ENCODE measurements at regions not wholly inside any gene's neighbourhood (a gene's known extent, or its start where the extent isn't known, plus 50 kb on each side); places are given as distances from the start of the nearest gene placed in this dataset.

GRCh38 chr12:115597157-115597712 lies 680.3 kb downstream of the MED13L start:
- H3K4me3 ChIP-seq (ENCODE audit: low read depth in 1 of 2, low read length in 2 of 2): no peak overlapping the region
- no peak overlapping the region for H3K9ac ChIP-seq (ENCODE audit: low read depth in 1 of 2, low read length in 2 of 2)
- H3K4me1 ChIP-seq (ENCODE audit: control insufficient read depth in 1 of 2, insufficient read depth in 2 of 2, low read length in 2 of 2): peaks cover 3 to 7% of the 10 kb centered on the region in 2 donors
- no peaks in the 10 kb centered on the region for H3K36me3 ChIP-seq (ENCODE audit: control insufficient read depth in 1 of 2, insufficient read depth in 2 of 2, low read length in 2 of 2)
- no peaks in the 10 kb centered on the region for H3K9me3 ChIP-seq (ENCODE audit: control insufficient read depth in 1 of 2, low read length in 2 of 2)
- H3K27me3 ChIP-seq (ENCODE audit: control insufficient read depth in 1 of 2, insufficient read depth in 2 of 2, low read length in 2 of 2): no peaks in the 10 kb centered on the region
- no peak overlapping the region for H3K27ac ChIP-seq (ENCODE audit: low read depth, low read length)

- peaks cover 0 to 5% of the 10 kb centered on the region in 2 donors for H3K4me1 ChIP-seq (ENCODE audit: control insufficient read depth in 1 of 2, insufficient read depth in 2 of 2, low read length in 2 of 2)
- no peaks in the 10 kb centered on the region for H3K36me3 ChIP-seq (ENCODE audit: control insufficient read depth in 1 of 2, insufficient read depth in 2 of 2, low read length in 2 of 2)
- H3K9ac ChIP-seq (ENCODE audit: low read depth in 1 of 2, low read length in 2 of 2): no peak overlapping the region
- peaks cover 0 to 3% of the 10 kb centered on the region in 2 donors for H3K9me3 ChIP-seq (ENCODE audit: control insufficient read depth in 1 of 2, low read length in 2 of 2)
- H3K27me3 ChIP-seq (ENCODE audit: control insufficient read depth in 1 of 2, insufficient read depth in 2 of 2, low read length in 2 of 2): no peaks in the 10 kb centered on the region
- H3K27ac ChIP-seq (ENCODE audit: low read depth, low read length): no peak overlapping the region
- H3K4me3 ChIP-seq (ENCODE audit: low read depth in 1 of 2, low read length in 2 of 2): no peak overlapping the region
Measured at GRCh38 chr12:115588131-115588530, 689.4 kb downstream of the MED13L start.

GRCh38 chr12:115584156-115584555 lies 693.3 kb downstream of the MED13L start:
- Histone ChIP-seq H3K9me3 (ENCODE audit: control insufficient read depth in 1 of 2, low read length in 2 of 2) (peaks cover 0 to 3% of the 10 kb centered on the region in 2 donors), H3K27ac (ENCODE audit: low read depth, low read length) (no peak overlapping the region), H3K4me3 (ENCODE audit: low read depth in 1 of 2, low read length in 2 of 2) (no peak overlapping the region)

GRCh38 chr12:115583591-115583990 lies 693.9 kb downstream of the MED13L start:
- Histone ChIP-seq H3K9ac (ENCODE audit: low read depth in 1 of 2, low read length in 2 of 2) (no peak overlapping the region), H3K27me3 (ENCODE audit: control insufficient read depth in 1 of 2, insufficient read depth in 2 of 2, low read length in 2 of 2) (no peaks in the 10 kb centered on the region), H3K9me3 (ENCODE audit: control insufficient read depth in 1 of 2, low read length in 2 of 2) (peaks cover 0 to 3% of the 10 kb centered on the region in 2 donors), H3K27ac (ENCODE audit: low read depth, low read length) (no peak overlapping the region), H3K4me1 (ENCODE audit: control insufficient read depth in 1 of 2, insufficient read depth in 2 of 2, low read length in 2 of 2) (no peaks in the 10 kb centered on the region), H3K4me3 (ENCODE audit: low read depth in 1 of 2, low read length in 2 of 2) (no peak overlapping the region), H3K36me3 (ENCODE audit: control insufficient read depth in 1 of 2, insufficient read depth in 2 of 2, low read length in 2 of 2) (no peaks in the 10 kb centered on the region)

More at GRCh38 chr12:115584156-115584555, 693.3 kb downstream of the MED13L start:
- Histone ChIP-seq H3K36me3 (ENCODE audit: control insufficient read depth in 1 of 2, insufficient read depth in 2 of 2, low read length in 2 of 2) (no peaks in the 10 kb centered on the region), H3K9ac (ENCODE audit: low read depth in 1 of 2, low read length in 2 of 2) (no peak overlapping the region), H3K27me3 (ENCODE audit: control insufficient read depth in 1 of 2, insufficient read depth in 2 of 2, low read length in 2 of 2) (no peaks in the 10 kb centered on the region), H3K4me1 (ENCODE audit: control insufficient read depth in 1 of 2, insufficient read depth in 2 of 2, low read length in 2 of 2) (no peaks in the 10 kb centered on the region)

GRCh38 chr12:115577401-115577800 lies 700.1 kb downstream of the MED13L start:
- Histone ChIP-seq H3K27ac (ENCODE audit: low read depth, low read length) (no peak overlapping the region), H3K4me1 (ENCODE audit: control insufficient read depth in 1 of 2, insufficient read depth in 2 of 2, low read length in 2 of 2) (no peaks in the 10 kb centered on the region), H3K4me3 (ENCODE audit: low read depth in 1 of 2, low read length in 2 of 2) (no peak overlapping the region), H3K36me3 (ENCODE audit: control insufficient read depth in 1 of 2, insufficient read depth in 2 of 2, low read length in 2 of 2) (no peaks in the 10 kb centered on the region), H3K9me3 (ENCODE audit: control insufficient read depth in 1 of 2, low read length in 2 of 2) (no peaks in the 10 kb centered on the region), H3K9ac (ENCODE audit: low read depth in 1 of 2, low read length in 2 of 2) (no peak overlapping the region), H3K27me3 (ENCODE audit: control insufficient read depth in 1 of 2, insufficient read depth in 2 of 2, low read length in 2 of 2) (no peaks in the 10 kb centered on the region)

GRCh38 chr12:115574826-115575225 lies 702.7 kb downstream of the MED13L start:
- no peaks in the 10 kb centered on the region for H3K27me3 ChIP-seq (ENCODE audit: control insufficient read depth in 1 of 2, insufficient read depth in 2 of 2, low read length in 2 of 2)
- H3K4me1 ChIP-seq (ENCODE audit: control insufficient read depth in 1 of 2, insufficient read depth in 2 of 2, low read length in 2 of 2): no peaks in the 10 kb centered on the region
- no peaks in the 10 kb centered on the region for H3K36me3 ChIP-seq (ENCODE audit: control insufficient read depth in 1 of 2, insufficient read depth in 2 of 2, low read length in 2 of 2)
- no peak overlapping the region for H3K9ac ChIP-seq (ENCODE audit: low read depth in 1 of 2, low read length in 2 of 2)
- no peak overlapping the region for H3K27ac ChIP-seq (ENCODE audit: low read depth, low read length)
- H3K4me3 ChIP-seq (ENCODE audit: low read depth in 1 of 2, low read length in 2 of 2): no peak overlapping the region
- no peaks in the 10 kb centered on the region for H3K9me3 ChIP-seq (ENCODE audit: control insufficient read depth in 1 of 2, low read length in 2 of 2)

- no peaks in the 10 kb centered on the region for H3K9me3 ChIP-seq (ENCODE audit: control insufficient read depth in 1 of 2, low read length in 2 of 2)
- H3K9ac ChIP-seq (ENCODE audit: low read depth in 1 of 2, low read length in 2 of 2): no peak overlapping the region
- no peaks in the 10 kb centered on the region for H3K36me3 ChIP-seq (ENCODE audit: control insufficient read depth in 1 of 2, insufficient read depth in 2 of 2, low read length in 2 of 2)
- H3K27ac ChIP-seq (ENCODE audit: low read depth, low read length): no peak overlapping the region
- no peak overlapping the region for H3K4me3 ChIP-seq (ENCODE audit: low read depth in 1 of 2, low read length in 2 of 2)
- no peaks in the 10 kb centered on the region for H3K27me3 ChIP-seq (ENCODE audit: control insufficient read depth in 1 of 2, insufficient read depth in 2 of 2, low read length in 2 of 2)
- H3K4me1 ChIP-seq (ENCODE audit: control insufficient read depth in 1 of 2, insufficient read depth in 2 of 2, low read length in 2 of 2): no peaks in the 10 kb centered on the region
Measured at GRCh38 chr12:115572440-115572839, 705.1 kb downstream of the MED13L start.

GRCh38 chr12:115571446-115571845 lies 706.0 kb downstream of the MED13L start:
- no peak overlapping the region for H3K4me3 ChIP-seq (ENCODE audit: low read depth in 1 of 2, low read length in 2 of 2)

GRCh38 chr12:115571027-115571426 lies 706.5 kb downstream of the MED13L start:
- Histone ChIP-seq H3K4me1 (ENCODE audit: control insufficient read depth in 1 of 2, insufficient read depth in 2 of 2, low read length in 2 of 2) (no peaks in the 10 kb centered on the region), H3K36me3 (ENCODE audit: control insufficient read depth in 1 of 2, insufficient read depth in 2 of 2, low read length in 2 of 2) (no peaks in the 10 kb centered on the region), H3K9ac (ENCODE audit: low read depth in 1 of 2, low read length in 2 of 2) (no peak overlapping the region), H3K27ac (ENCODE audit: low read depth, low read length) (no peak overlapping the region), H3K4me3 (ENCODE audit: low read depth in 1 of 2, low read length in 2 of 2) (no peak overlapping the region), H3K9me3 (ENCODE audit: control insufficient read depth in 1 of 2, low read length in 2 of 2) (no peaks in the 10 kb centered on the region), H3K27me3 (ENCODE audit: control insufficient read depth in 1 of 2, insufficient read depth in 2 of 2, low read length in 2 of 2) (no peaks in the 10 kb centered on the region)

More at GRCh38 chr12:115571446-115571845, 706.0 kb downstream of the MED13L start:
- H3K9ac ChIP-seq (ENCODE audit: low read depth in 1 of 2, low read length in 2 of 2): no peak overlapping the region
- H3K4me1 ChIP-seq (ENCODE audit: control insufficient read depth in 1 of 2, insufficient read depth in 2 of 2, low read length in 2 of 2): no peaks in the 10 kb centered on the region
- H3K27me3 ChIP-seq (ENCODE audit: control insufficient read depth in 1 of 2, insufficient read depth in 2 of 2, low read length in 2 of 2): no peaks in the 10 kb centered on the region
- H3K9me3 ChIP-seq (ENCODE audit: control insufficient read depth in 1 of 2, low read length in 2 of 2): no peaks in the 10 kb centered on the region
- H3K27ac ChIP-seq (ENCODE audit: low read depth, low read length): no peak overlapping the region
- no peaks in the 10 kb centered on the region for H3K36me3 ChIP-seq (ENCODE audit: control insufficient read depth in 1 of 2, insufficient read depth in 2 of 2, low read length in 2 of 2)

- H3K9ac ChIP-seq (ENCODE audit: low read depth in 1 of 2, low read length in 2 of 2): no peak overlapping the region
- no peaks in the 10 kb centered on the region for H3K9me3 ChIP-seq (ENCODE audit: control insufficient read depth in 1 of 2, low read length in 2 of 2)
- no peaks in the 10 kb centered on the region for H3K4me1 ChIP-seq (ENCODE audit: control insufficient read depth in 1 of 2, insufficient read depth in 2 of 2, low read length in 2 of 2)
- no peaks in the 10 kb centered on the region for H3K27me3 ChIP-seq (ENCODE audit: control insufficient read depth in 1 of 2, insufficient read depth in 2 of 2, low read length in 2 of 2)
- H3K4me3 ChIP-seq (ENCODE audit: low read depth in 1 of 2, low read length in 2 of 2): no peak overlapping the region
- no peaks in the 10 kb centered on the region for H3K36me3 ChIP-seq (ENCODE audit: control insufficient read depth in 1 of 2, insufficient read depth in 2 of 2, low read length in 2 of 2)
- no peak overlapping the region for H3K27ac ChIP-seq (ENCODE audit: low read depth, low read length)
Measured at GRCh38 chr12:115570069-115570777, 707.3 kb downstream of the MED13L start.
